Lower leg skin (tissue), 3 donors: ENCODE measurements at regions not wholly inside any gene's neighbourhood (a gene's known extent, or its start where the extent isn't known, plus 50 kb on each side); places are given as distances from the start of the nearest gene placed in this dataset.

ENCODE experiments used
- POLR2A ChIP-seq, 2 donors: fragments of 450-650 bp; IDR thresholded peaks; one replicate each; pipeline ENCODE4 v1.6.1; 2016 to 2017; ENCODE audit warnings: antibody characterized with exemption in 2 of 2, mild to moderate bottlenecking in 1 of 2, moderate library complexity in 1 of 2
- TF ChIP-seq, protein P1 (sequence below), 3 donors: fragments of 450-650 bp; IDR thresholded peaks; one replicate each; pipeline ENCODE4 v1.5.1; 2016; ENCODE audit warnings: antibody characterized with exemption in 3 of 3, mild to moderate bottlenecking in 3 of 3, moderate library complexity in 2 of 3

DNA sequence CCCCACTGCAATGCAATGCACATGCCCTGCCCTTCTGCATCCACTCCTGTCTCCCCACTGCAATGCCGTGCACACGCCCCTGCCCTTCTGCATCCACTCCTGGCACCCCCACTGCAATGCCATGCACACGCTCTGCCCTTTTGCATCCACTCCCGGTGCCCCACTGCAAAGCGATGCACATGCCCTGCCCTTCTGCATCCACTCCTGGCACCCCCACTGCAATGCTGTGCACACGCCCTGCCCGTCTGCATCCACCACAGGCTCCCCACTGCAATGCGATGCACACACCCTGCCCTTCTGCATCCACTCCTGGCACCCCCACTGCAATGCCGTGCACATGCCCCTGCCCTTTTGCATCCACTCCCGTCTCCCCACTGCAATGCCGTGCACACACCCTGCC is 98.1 kb downstream of the KCTD15 start:
- TF ChIP-seq, protein P1, sequence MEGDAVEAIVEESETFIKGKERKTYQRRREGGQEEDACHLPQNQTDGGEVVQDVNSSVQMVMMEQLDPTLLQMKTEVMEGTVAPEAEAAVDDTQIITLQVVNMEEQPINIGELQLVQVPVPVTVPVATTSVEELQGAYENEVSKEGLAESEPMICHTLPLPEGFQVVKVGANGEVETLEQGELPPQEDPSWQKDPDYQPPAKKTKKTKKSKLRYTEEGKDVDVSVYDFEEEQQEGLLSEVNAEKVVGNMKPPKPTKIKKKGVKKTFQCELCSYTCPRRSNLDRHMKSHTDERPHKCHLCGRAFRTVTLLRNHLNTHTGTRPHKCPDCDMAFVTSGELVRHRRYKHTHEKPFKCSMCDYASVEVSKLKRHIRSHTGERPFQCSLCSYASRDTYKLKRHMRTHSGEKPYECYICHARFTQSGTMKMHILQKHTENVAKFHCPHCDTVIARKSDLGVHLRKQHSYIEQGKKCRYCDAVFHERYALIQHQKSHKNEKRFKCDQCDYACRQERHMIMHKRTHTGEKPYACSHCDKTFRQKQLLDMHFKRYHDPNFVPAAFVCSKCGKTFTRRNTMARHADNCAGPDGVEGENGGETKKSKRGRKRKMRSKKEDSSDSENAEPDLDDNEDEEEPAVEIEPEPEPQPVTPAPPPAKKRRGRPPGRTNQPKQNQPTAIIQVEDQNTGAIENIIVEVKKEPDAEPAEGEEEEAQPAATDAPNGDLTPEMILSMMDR (IDR thresholded peaks at IDR 0.05): no peak
- no peak for TF ChIP-seq POLR2A (IDR thresholded peaks at IDR 0.05)
